ENCODE measurements at regions not wholly inside any gene's neighbourhood (a gene's known extent, or its start where the extent isn't known, plus 50 kb on each side); places are given as distances from the start of the nearest gene placed in this dataset.

- TF ChIP-seq CTCF (IDR thresholded peaks at IDR 0.05) (peak in 3 of 4 experiments; percentile 4 to 11 (median 7)), POLR2A (IDR thresholded peaks at IDR 0.05) (peak; percentile 81 to 89)
- intact Hi-C loops (cut with DNase I; ENCODE audit: low total_unique reads): loop anchor here (10.0 kb wide), 1 partner anchor 113 kb away; the partner anchor contains the start of gene SERTAD2
These were observed 114.2 kb upstream of the SERTAD2 start for GRCh38 chr2:64767670-64768468.

GRCh38 chr2:64768491-64769005 lies 114.8 kb upstream of the SERTAD2 start:
- Histone ChIP-seq H3K9me3 (no peaks in the 10 kb centered on the region), H3K4me3 (peak overlapping the region; percentile 72 to 76), H3K27me3 (no peaks in the 10 kb centered on the region), H3K36me3 (no peaks in the 10 kb centered on the region), H3K4me1 (peaks cover 4 to 7% of the 10 kb centered on the region in 2 donors), H3K27ac (peak overlapping the region; percentile 99)
- intact Hi-C loops (cut with DNase I; ENCODE audit: low total_unique reads): loop anchor here (10.0 kb wide), 1 partner anchor 114 kb away; the partner anchor contains the start of gene SERTAD2
- DNase-seq: no peak
- TF ChIP-seq CTCF (IDR thresholded peaks at IDR 0.05) (no peak), POLR2A (IDR thresholded peaks at IDR 0.05) (no peak)

More at GRCh38 chr2:64767670-64768468, 114.2 kb upstream of the SERTAD2 start:
- Histone ChIP-seq H3K9me3 (no peaks in the 10 kb centered on the region), H3K27me3 (no peaks in the 10 kb centered on the region), H3K36me3 (no peaks in the 10 kb centered on the region), H3K27ac (peak overlapping the region; percentile 99), H3K4me3 (peak overlapping the region; percentile 72 to 76), H3K4me1 (peaks cover 4 to 7% of the 10 kb centered on the region in 2 donors)
- peak; percentile 90 to 95 for DNase-seq

GRCh38 chr2:64769392-64770044 lies 115.8 kb upstream of the SERTAD2 start:
- H3K27me3 ChIP-seq: no peaks in the 10 kb centered on the region
- no peak overlapping the region for H3K4me3 ChIP-seq
- no peaks in the 10 kb centered on the region for H3K36me3 ChIP-seq
- no peaks in the 10 kb centered on the region for H3K9me3 ChIP-seq
- intact Hi-C loops (cut with DNase I; ENCODE audit: low total_unique reads): loop anchor here (10.0 kb wide), 1 partner anchor 115 kb away; the partner anchor contains the start of gene SERTAD2
- H3K27ac ChIP-seq: peak overlapping the region; percentile 99
- peaks cover 4 to 7% of the 10 kb centered on the region in 2 donors for H3K4me1 ChIP-seq
- TF ChIP-seq CTCF (IDR thresholded peaks at IDR 0.05): no peak
- TF ChIP-seq POLR2A (IDR thresholded peaks at IDR 0.05): no peak
- DNase-seq: no peak

- intact Hi-C loops (cut with DNase I; ENCODE audit: low total_unique reads): no loop called here
- Histone ChIP-seq H3K27ac (peak overlapping the region; percentile 42 to 99), H3K4me3 (no peak overlapping the region), H3K9me3 (no peaks in the 10 kb centered on the region), H3K36me3 (no peaks in the 10 kb centered on the region), H3K4me1 (peaks cover 4 to 7% of the 10 kb centered on the region in 2 donors), H3K27me3 (no peaks in the 10 kb centered on the region)
- no peak for DNase-seq
- no peak for TF ChIP-seq CTCF (IDR thresholded peaks at IDR 0.05)
These were observed 116.5 kb upstream of the SERTAD2 start for GRCh38 chr2:64770137-64770780.
